SKM-1 treated with dmso at 0.1 percent for 144 hours (cell line): ENCODE measurements at regions not wholly inside any gene's neighbourhood (a gene's known extent, or its start where the extent isn't known, plus 50 kb on each side); places are given as distances from the start of the nearest gene placed in this dataset.
A peak's percentile ranks its signal among the peaks of the same experiment; 100 is the strongest.
"Not testable (repeated sequence)": the region's sequence is repeated elsewhere in the genome, so short reads cannot be mapped to it uniquely, and the experiment has no call there.

Source experiments
- DNase-seq: peaks from one replicate; lab custom pipeline; 2025; ENCODE audit not compliant: unreplicated experiment; lab: John Stamatoyannopoulos, UW

DNA sequence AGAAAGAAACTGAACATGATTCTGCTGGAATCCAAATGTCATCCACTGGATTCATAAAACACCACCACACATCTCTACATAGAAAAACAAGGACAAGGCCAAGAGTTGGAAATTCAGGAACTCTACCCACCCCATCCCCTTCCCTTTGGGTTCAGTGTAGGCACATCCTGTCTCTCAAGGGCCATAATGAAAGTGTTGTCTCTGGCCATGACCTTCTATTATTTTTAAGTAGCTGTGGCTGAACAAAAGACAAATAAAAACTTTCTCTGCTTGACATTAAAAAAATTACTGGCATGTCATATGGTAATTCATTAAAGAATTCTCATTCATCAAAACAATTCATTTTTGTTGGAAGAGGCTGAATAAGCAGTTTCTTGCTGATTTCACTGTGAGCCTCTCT lies 54.9 kb upstream of the ZBTB18 start:
- DNase-seq = no peak

DNA sequence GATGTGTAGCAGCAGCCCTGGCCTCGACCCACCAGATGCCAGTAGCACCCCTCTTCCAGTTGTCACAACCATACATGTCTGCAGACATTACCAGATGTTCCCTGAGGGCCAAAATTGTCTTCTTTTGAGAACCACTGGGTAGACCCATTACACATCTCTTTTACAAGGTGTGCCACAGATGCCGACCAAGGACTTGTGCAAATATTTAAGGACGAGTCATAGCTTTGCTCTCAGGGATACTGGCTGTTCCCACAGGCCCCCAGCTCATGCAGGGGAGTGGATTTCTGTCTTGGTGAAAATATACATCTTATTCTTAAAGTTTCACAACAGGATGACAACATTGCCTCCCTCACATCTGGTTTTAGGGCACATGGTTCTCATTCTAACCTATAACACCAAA lies 59.4 kb upstream of the ZBTB18 start:
- DNase-seq = no peak

DNA sequence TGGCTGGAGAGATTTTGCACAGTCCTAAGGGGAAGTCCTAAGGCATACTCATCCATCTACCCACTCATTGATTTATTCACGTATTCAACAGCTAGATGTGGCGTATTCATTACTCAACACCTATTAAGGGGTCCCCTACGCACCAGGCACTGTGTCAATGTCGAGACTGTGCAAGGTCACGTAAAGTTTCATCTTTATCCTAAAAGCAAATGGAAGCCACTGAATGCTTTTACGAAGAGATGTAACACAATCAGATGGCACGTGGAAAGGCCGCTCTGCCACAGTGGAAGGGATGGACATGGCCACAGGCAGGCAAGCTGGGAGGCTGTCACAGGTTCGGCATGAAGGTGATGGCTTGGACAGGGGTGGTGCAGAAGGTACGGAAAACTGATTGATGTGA lies 66.3 kb upstream of the ZBTB18 start:
- DNase-seq = no peak

DNA sequence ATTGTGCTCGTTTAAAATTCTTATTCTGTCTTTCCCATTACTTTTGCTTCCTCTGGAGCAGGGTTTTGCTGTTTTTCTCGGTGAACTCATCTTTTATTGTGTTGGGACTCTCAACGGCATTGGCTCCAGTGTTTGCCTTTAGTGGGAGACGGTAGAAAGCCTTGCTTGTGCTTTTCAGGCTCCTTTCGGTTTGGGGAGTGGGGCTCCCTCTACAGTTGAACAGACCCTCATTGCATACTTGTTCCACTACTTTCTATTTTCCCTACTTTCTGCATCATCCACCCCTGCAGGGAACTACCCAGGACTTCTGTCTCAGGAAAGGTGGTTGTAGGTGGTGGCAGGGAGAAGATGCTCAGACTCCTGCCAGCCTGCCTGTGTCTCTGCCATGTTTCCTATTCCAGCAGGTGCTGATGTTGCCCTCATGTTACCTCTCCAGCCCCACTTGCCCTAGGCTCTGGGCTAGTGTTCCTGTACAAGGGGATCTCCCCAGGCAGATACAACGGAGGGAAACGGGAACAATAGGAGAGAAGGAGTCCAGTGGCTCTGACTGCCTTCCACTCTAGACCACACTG lies 68.5 kb upstream of the ZBTB18 start:
- no peak for DNase-seq

DNA sequence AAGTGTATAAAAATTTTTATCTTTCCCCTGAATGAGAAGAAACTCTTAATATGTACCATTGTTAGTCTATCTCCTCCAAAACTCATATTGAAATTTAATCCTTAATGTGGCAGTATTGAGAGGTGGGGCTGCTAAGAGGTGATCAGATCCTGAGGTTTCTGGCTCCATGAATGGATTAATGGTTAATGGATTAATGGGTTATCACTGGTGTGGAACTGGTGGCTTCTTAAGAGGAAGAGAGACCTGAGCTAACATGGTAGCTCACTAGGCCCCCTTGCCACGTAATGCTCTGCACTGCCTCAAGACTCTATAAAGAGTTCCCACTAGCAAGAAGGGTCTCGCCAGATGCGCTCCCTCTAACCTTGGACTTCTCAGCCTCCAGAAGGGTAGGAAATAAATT lies 70.6 kb upstream of the ZBTB18 start:
- DNase-seq = no peak

DNA sequence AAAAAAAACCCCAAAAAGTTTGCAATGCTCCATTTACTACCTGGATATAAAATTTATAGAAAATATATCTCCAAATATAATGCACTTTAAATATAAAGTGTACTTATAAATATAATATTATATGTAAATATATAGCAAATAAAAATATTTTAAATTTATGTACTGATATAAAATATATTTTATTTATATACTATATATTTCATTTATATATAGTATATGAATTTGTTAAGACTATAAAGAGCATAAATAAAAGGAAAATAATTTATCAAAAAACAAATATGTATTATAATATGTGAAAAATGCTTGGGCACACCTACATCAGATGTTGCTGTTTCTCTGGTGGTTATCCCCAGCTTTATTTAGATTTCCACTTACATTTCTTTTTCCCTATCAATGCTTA lies 71.0 kb upstream of the ZBTB18 start:
- no peak for DNase-seq

DNA sequence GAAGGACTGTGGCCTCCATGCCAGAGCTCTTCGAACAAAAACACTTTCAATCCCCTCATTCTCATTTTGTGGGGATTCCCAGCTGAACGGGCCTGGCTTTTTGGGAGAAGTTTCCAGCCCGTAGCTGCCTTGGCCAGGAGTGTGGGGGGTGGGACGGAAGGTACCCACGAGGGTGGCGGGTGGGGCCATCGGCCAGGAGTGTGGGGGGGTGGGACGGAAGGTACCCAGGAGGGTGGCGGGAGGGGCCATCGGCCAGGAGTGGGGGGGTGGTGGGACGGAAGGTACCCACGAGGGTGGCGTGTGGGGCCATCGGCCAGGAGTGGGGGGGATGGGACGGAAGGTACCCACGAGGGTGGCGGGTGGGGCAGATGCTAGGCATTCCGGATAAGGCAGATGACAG lies 71.7 kb upstream of the ZBTB18 start:
- DNase-seq = no peak

DNA sequence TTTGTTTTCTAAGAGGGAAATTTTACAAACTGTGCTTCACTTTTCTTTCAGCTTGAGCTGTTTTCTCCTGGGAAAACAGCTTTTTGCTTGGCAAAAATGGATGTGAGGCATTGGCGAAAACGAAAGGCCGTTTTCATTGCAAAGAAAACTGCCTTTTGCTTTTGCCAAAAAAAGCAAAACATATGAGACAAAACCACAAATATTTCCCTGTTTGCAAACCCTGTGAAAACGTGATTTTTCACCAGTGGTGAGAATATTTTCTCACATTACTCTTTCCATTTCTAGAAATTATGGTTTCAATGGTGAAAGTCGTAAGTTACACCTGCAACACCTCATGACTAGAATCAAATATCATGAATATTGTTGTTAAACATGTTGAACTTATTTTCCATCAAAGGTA lies 74.0 kb upstream of the ZBTB18 start:
- DNase-seq = no peak

DNA sequence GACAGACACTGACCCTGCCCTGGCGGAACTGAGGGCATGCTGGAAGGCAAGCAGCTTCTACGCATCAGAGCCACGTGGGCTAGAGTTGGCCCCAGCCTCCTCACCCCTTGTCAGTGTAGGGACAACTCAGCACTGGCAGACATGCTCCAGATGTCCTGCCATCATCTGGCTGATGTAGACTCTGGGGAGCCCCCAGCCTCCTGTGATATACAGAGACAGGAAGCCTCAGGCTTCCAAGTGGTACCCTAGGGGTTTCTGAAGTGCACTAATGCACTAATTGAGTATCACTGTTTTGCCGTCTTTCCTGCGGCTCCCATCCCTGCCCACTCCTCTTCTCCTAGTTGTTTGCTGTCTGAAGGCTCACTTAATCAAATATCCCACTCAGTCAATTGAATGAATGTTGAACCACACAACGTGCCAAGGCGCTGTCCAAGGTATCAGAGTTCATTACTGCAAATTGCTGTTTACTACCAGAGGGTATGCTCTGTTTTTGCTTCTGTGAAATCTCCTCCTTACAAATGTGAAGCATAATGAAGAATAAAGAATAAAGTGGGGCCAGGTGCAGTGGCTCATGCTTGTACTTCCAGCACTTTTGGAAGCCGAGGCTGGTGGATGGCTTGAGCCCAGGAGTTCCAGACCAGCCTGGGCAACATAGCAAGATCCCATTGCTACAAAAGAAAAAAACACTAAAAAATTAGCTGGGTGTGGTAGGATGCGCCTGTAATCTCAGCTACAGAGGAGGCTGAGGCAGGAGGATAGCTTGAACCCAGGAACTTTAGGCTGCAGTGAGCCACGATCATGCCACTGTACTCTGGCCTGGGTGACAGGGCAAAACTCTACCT lies 76.4 kb upstream of the ZBTB18 start:
- no peak for DNase-seq

DNA sequence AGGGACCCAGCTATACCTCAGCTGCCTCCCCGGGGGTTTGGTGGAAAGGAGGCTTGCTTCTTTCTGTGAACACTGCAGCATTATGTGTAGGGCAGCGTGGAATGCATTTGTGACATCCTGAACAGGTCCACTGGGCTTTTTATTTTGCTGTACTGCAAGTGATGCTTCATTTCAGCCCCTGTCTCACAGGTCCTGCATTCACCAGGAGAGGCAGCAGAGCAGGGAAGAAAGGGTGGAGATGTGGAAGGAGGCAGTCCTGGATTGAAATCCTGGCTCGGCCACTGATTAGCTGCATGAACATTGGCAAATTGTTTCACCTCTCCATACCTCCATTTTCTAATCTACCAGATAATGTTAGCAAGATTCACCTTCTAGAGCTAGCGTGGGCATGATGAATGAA lies 77.9 kb upstream of the ZBTB18 start:
- DNase-seq = no peak

DNA sequence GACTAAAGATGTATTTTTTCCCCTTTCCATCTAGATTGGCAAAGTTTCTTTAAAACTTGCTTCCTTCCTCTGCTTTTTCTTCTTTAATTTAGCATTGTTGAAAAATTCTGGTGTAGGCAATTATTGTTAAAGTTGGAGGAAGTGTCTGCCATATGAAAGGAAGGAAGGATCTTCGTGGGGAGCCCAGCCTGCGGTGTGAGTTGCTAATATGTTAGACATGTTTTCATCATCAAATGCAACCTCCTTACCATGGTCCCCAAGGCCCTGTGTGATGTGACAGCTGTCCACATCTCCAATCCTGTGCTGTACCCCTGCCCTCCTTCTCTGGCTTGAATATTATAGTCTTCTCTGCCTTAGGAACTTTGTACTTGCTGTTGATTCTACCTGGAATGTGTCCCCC lies 81.0 kb upstream of the ZBTB18 start:
- DNase-seq = no peak

DNA sequence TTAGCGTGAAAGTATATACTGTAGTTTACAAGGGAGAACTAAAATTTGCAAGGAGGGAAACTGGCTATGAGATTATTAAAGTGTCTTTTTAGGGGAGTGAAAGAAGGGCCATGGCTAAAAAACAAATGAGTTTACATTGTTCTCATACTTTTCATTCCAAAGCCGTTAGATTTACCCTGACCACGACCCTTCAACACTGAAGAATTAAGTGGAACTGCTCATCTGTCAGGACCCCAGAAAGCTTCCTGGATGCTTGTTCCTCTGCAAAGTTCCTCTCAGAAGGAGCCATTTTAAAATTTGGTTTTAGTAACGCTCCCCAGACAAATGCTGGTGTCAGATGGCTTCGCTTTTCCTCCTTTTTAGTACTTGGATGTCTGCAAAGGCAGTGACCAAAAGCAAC lies 82.7 kb upstream of the ZBTB18 start:
- DNase-seq = no peak

DNA sequence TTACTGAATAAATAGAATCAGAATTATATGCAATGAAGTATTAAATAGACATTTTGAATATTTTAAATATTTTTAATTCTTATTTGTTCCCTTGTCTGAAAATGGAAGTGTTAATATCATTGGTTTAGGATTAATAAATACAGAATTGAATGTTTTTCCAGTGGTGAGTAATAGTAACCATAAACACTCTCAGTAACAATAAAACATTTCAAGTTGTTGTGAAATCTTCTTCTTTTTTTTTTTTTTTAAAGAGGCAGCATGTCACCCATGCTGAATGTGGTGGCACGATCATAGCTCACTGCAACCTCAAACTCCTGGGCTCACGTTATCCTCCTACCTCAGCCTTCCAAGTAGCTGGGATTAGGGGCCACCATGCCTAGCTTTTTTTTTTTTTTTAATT lies 86.2 kb upstream of the ZBTB18 start:
- DNase-seq = no peak

DNA sequence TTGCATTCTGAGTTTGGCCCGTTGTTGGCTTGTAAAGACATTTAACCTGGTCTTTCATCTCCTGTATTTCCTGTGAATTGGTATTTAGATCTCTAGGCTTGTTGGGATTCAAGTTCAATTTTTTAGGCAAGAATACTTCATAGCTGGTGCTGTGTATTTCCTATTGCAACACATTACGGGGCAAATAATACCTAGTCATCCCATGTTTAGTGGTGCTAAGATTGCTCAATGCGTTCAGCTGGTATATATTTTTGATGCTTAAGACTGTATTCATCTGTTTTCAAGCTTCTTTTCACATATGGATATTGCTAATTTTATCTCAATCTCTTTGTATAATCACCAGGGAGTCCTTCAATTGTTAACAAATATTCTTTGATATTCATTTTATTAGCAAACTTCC lies 87.5 kb upstream of the ZBTB18 start:
- DNase-seq = no peak

DNA sequence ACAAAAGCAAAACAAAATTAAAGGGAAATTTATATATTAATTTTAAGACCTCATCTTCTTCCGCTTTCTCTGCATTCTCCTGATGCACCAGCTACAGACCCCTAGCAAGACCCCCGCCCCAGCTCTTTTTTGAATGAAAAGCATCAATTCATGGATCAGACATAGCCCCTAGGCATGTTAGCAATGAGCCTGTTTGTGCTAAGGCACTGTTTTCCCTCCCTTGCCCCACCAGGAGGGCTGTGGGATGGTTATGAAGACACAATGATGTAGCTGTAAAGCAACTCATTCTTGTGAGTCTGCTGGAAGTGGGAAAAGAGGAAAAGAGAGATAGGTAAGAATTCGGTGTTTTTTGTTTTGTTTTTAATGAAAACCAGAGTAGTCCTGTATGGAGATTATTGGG lies 88.5 kb upstream of the ZBTB18 start:
- DNase-seq = no peak

DNA sequence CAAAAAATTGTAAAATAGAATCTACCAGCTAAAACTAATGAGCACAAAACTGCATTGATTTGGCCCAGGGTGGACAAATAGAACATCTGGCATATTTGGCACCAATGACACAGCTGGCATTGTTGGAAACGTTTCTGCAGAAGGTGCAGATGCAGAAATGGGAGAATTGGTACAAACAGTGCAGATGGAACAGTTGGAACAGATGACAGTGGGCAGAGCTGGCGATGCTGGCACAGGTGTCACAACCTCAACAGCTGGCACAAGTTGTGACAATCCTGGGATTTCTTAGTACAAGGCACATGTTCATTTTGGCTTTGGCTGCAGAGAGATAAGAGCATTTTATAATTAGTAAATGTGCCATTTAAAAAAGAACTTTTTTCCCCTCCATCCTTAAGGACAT lies 91.1 kb upstream of the ZBTB18 start:
- DNase-seq = no peak

DNA sequence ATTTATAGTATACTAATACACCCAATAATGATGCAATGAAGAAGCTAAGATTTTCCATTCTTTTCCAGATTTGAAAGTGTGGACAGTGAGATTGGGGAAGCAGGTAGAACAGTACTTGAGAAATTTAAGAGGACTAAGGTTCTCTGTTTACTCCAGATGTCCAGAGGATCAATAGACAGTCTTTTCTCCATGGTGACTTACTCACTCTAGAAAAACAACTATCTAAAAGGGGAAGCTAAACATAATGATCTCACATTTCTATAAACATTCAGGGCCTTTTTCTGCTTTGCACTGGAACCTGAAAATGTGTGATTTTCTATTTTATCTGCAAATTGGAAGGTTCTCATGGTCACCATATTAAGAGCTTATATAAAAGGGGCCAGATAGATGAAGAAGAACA lies 93.9 kb upstream of the ZBTB18 start:
- no peak for DNase-seq

DNA sequence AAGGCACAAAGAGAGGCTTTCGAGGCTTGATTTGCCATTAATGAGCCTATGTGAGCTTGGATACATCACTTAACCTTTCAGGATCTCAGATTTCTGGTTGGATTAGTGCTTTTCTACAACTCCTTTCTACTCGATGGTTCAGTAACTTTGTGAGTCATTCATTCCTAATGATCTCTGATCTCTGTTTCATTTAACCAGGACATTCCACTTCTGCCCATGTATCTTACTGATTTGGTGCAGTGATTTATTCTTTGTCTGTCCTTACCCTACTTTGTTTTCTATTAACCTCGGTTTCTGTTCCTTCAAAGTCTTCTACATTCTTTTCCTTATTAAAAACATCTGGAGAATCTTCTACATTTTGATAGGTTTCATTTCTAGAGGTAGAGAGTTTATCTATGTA lies 94.6 kb upstream of the ZBTB18 start:
- no peak for DNase-seq

DNA sequence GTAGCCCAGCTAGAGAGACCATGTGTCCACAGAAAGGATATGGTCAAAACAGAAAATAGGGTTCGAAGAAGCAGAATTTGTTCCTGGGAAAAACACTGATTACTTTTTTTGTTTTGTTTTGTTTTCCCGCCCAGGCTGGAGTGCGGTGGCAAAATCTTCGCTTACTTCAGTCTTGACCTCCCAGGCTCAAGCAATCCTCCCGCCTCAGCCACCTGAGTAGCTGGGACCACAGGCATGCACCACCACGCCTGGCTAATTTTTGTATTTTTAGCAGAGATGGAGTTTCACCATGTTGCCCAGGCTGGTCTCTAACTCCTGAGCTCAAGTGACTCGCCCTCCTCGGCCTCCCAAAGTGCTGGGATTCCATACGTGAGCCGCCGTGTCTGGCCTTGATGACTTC lies 99.9 kb upstream of the ZBTB18 start:
- DNase-seq = not testable (repeated sequence)

DNA sequence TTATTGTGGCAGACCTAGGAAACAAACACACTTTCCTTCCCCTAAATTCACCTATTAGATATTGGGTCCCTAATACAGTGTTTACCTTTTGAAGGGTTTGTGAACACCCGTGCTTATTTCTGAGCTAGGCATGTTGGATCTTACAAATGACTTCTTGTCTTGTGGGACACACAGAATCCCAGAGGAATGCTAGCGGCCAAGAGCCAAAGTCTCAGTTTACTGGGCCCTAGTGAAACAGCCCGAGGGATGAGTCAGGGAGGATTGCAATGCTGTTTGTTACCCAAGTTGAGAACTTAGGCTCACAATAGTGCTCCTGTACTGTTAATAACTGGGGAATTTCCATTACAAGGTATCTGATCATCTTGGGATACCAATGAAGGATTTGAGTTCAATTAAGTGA lies 100.1 kb upstream of the AKT3 start:
- DNase-seq = no peak

DNA sequence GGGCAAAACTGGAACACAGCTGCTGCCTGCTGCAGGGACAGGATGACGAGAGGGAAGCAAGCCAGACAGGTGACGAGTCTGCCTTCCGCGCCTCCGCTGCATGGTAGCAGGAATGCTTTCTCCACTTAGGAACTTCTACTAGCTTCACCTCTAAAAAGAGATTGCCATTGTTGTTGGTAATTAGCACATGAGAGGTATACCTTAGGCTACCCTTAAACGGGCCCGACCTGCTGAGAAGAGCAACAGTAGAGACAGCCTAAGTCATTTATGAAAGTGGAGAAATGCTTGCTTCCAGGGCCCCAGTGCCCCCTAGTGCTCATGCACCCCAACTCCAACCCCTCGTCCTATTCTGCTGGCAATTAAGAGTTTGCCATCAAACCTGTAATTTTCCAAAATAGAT lies 96.9 kb upstream of the AKT3 start:
- peak; percentile 30 for DNase-seq

DNA sequence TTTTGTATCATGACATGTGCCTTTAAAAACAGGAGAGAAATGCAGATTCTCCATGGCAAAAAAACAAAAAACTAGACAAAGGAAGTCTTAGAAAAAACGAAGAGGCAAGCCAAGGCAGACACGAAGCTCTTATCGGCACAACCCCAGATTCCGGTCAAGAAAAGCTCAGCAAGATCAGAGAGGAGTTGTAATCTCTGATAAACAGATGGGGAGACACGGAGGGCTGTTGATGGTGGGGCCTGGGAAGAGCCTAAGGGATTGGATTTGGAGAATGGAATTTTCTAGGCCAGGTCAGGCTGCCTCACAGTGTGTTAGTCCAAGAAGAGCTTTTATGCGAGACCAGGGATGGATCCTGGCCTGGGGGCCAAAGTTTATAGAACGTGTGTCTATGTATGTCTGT lies 96.2 kb upstream of the AKT3 start:
- DNase-seq = no peak

DNA sequence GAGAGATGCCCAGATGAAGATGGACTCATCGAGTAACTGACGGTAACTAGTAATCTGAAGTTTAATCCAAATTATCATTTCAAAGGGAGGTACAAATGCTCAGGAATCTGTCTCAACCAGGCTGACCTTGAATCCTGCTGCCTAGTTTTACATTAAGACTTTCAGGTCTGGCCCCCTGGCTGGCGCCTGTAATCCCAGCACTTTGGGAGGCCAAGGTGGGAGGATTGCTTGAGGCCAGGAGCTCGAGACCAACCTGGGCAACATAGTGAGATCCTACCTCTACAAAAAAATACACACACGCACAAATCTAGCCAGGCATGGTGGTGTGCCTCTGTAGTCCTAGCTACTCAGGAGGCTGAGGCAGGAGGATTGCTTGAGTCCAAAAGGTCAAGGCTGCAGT lies 95.7 kb upstream of the AKT3 start:
- no peak for DNase-seq
